GM10266 (cell line): ENCODE measurements at regions not wholly inside any gene's neighbourhood (a gene's known extent, or its start where the extent isn't known, plus 50 kb on each side); places are given as distances from the start of the nearest gene placed in this dataset.

Source experiments
- DNase-seq: peaks from one replicate; pipeline ENCODE4 v3.0.0; 2012; ENCODE audit errors: extremely low spot score
- TF ChIP-seq, protein P1 (sequence below): IDR thresholded peaks from 2 replicates; pipeline ENCODE4 v1.5.1; 2012; ENCODE audit warnings: mild to moderate bottlenecking, low read depth; ENCODE audit not compliant: control insufficient read depth, insufficient read depth; ENCODE audit errors: missing control alignments

DNA sequence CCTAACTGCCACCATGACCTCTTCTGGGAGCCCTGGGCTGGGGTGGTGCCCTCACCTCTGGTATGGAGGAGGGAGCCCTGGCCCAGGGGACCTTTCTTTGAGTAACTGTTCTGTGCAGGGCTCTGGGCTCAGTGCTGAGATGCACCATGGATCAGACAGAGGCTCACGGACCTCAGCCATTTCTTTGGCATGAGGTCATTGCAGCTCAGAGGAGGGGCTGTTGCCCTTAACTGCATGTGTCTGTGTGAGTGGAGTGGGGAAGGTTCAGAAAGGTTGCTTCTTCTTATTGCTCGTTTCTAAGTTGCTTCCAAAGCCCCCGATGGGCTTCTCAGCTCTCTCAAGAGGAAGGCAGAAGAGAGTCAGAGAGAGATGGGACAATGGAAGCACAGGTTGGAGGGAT is 233.9 kb downstream of the RPS24 start:
- TF ChIP-seq, protein P1, sequence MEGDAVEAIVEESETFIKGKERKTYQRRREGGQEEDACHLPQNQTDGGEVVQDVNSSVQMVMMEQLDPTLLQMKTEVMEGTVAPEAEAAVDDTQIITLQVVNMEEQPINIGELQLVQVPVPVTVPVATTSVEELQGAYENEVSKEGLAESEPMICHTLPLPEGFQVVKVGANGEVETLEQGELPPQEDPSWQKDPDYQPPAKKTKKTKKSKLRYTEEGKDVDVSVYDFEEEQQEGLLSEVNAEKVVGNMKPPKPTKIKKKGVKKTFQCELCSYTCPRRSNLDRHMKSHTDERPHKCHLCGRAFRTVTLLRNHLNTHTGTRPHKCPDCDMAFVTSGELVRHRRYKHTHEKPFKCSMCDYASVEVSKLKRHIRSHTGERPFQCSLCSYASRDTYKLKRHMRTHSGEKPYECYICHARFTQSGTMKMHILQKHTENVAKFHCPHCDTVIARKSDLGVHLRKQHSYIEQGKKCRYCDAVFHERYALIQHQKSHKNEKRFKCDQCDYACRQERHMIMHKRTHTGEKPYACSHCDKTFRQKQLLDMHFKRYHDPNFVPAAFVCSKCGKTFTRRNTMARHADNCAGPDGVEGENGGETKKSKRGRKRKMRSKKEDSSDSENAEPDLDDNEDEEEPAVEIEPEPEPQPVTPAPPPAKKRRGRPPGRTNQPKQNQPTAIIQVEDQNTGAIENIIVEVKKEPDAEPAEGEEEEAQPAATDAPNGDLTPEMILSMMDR, result no peak
- DNase-seq, result no peak

DNA sequence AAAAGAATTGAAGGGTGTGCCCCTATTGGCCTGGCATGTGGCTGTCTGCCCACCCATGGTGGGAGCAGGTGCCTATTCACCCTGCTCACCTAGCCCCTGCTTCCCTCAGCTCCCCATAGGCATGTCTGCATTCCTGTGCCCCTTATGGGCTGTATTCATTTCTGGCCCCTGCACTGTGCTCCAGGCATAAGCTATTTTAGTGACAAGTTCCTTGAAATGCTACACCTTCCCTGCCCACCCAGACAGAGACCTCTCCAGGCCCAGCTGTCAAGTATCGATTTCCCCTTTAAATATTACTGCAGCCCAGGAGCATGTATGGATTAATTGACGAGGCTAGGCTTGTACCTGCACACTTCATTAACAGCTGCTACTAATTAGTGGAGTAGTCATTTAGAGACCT is 235.4 kb downstream of the RPS24 start:
- TF ChIP-seq, protein P1, result no peak
- no peak for DNase-seq

DNA sequence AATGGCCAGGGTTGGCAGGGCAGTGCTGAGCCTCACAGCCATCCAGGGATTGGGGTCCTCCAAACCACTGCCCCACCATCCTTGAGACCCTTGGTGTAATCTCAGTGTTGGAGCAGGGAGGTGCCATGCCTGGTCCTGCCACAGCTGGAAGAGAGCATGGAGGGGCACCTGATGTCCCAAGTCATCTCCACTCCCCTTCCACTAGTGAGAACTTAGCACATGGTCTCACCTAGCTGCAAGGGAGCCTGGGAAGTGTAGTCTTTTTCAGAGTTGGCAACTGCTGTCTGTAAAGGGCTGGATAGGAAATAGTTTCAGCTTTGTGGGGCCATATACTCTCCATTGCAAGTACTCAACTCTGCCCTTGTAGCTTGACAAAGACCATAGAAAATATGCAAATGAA is 238.7 kb downstream of the RPS24 start:
- no peak for DNase-seq
- TF ChIP-seq, protein P1, result no peak

DNA sequence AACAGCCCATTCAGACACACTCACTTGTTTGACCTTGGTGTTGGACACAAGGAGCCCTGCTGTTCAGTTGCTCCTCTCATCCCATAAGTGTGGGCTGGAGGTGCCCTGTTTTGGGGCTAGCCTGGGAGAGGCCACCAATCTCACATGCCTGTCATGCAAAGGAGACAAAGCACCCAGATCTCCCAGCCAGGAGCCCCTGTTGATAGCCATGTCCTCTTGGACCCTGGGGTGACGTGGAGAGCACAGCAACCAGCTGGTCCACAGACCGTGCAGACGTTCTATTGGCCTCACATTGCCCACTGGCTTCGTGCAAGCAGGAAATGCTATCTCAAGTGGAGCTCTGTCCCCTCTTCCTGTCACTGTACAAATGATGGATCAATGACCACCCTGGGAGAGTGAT is 240.8 kb downstream of the RPS24 start:
- no peak for DNase-seq
- TF ChIP-seq, protein P1, result no peak

DNA sequence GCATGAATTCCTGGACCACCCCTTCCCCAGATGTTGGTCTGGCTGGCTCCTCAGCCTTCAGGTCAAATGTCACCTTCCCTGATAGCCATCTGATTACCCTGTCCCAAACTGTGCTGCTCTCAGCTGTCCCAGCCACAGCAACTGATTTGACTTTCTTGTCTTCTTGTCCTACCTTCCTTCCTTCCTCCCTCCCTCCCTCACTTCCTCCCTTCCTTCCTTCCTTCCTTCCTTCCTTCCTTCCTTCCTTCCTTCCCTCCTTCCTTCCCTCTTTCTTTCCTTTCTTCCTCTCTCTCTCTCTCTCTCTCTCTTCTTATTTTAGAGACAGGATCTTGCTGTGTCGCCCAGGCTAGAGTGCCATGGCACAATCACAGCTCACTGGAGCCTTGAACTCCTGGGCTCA is 242.5 kb downstream of the RPS24 start:
- no peak for DNase-seq
- TF ChIP-seq, protein P1, result no peak

DNA sequence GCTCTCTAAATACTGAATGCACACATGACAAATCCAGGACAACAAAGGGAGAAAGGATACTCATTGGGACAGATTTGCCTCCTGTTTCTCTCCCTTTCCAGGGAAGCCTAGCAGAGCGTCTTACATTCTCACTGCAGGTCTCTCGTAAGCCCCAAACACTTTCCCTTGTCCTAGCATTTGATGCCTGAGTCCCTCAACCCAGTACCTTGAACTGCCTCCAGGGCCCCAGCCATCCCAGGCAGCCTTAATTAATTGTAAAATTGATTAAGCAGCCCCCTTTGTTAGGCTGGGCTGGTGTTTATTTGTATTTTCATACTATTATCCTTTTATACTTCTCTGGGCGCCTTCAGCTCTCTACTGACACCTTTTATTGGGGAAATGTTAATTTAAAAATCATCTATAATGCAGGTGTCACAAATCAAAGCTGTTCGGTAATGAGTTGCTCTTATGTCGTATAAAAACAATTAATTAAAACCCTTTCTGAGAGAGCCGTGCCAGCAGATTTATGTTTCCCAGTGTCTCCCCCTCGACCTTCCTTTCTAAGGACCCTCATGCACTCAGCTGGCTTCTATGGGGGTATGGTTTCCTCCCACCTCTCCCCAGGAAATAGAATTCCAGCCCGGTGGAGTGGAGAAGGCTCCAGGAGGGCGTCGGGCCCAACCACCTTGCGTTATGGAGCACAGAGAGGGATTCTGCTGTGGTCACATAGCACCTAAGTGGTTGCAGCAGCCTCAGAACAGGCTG is 243.8 kb downstream of the RPS24 start:
- DNase-seq, result no peak
- TF ChIP-seq, protein P1, result no peak

DNA sequence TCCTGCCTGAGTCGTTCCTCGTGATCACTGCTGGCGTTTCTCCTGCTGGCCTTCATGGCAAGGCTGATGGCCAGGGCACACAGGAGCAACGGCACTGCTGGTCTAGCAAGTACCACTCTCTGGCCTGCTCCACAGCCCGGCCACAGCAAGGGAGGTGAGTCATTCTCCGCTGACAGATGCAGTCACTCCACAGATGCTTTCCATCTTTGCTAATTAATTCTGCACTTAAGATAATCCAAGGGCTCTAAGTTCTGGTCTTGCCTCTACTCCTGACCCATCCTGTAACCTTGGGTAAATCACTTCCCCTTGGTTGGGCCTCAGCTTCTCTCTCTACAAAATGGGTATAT is 244.4 kb downstream of the RPS24 start:
- no peak for DNase-seq
- TF ChIP-seq, protein P1, result no peak
